ENCODE measurements at regions not wholly inside any gene's neighbourhood (a gene's known extent, or its start where the extent isn't known, plus 50 kb on each side); places are given as distances from the start of the nearest gene placed in this dataset.

GRCh38 chrX:4528247-4528646 is 814.8 kb upstream of the PRKX start:
- TF ChIP-seq, protein P1, sequence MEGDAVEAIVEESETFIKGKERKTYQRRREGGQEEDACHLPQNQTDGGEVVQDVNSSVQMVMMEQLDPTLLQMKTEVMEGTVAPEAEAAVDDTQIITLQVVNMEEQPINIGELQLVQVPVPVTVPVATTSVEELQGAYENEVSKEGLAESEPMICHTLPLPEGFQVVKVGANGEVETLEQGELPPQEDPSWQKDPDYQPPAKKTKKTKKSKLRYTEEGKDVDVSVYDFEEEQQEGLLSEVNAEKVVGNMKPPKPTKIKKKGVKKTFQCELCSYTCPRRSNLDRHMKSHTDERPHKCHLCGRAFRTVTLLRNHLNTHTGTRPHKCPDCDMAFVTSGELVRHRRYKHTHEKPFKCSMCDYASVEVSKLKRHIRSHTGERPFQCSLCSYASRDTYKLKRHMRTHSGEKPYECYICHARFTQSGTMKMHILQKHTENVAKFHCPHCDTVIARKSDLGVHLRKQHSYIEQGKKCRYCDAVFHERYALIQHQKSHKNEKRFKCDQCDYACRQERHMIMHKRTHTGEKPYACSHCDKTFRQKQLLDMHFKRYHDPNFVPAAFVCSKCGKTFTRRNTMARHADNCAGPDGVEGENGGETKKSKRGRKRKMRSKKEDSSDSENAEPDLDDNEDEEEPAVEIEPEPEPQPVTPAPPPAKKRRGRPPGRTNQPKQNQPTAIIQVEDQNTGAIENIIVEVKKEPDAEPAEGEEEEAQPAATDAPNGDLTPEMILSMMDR (IDR thresholded peaks at IDR 0.05), result no peak
- TF ChIP-seq BCL3 (IDR thresholded peaks at IDR 0.05) (no peak), EP300 (IDR thresholded peaks at IDR 0.05) (no peak), RCOR1 (IDR thresholded peaks at IDR 0.05; ENCODE audit: low read depth, low read length) (no peak), PHF8 (IDR thresholded peaks at IDR 0.05; ENCODE audit: borderline replicate concordance, low read depth) (no peak), HMGXB4 (CRISPR knock-in tag; IDR thresholded peaks at IDR 0.05; ENCODE audit: borderline replicate concordance) (no peak), RFX5 (IDR thresholded peaks at IDR 0.05) (no peak), ATOH8 (CRISPR knock-in tag; IDR thresholded peaks at IDR 0.05; ENCODE audit: low read depth) (no peak)

All from A549 (cell line).